Caco-2 (cell line): ENCODE measurements at regions not wholly inside any gene's neighbourhood (a gene's known extent, or its start where the extent isn't known, plus 50 kb on each side); places are given as distances from the start of the nearest gene placed in this dataset.

Experiments used
- BruUV-seq: library from RNA; stranded (reverse); fragments of 400-500 nt; replicated peaks from 2 replicates; lab custom pipeline; 2021; lab: Mats Ljungman, UMichigan
- CTCF ChIA-PET: fragments of 300-600 bp; sonication (Branson Sonifier 250); formaldehyde crosslinking; loops from one replicate; lab custom pipeline; 2022; ENCODE audit warnings: antibody characterized with exemption; lab: Charles Lee
- POLR2A ChIA-PET: fragments of 300-600 bp; sonication (Branson Sonifier 250); formaldehyde crosslinking; loops from one replicate; lab custom pipeline; 2022; ENCODE audit warnings: antibody characterized with exemption; lab: Charles Lee
- DNase-seq, 2 experiments: peaks; one replicate each; pipeline versions ENCODE4 v3.0.0 to v3.0.0-alpha.2; 2020 to 2022
- H3K27me3 ChIP-seq: replicated peaks from 2 replicates; pipeline ENCODE4 v1.6.0; 2011; ENCODE audit warnings: low read length; ENCODE audit not compliant: control insufficient read depth, insufficient read depth
- H3K36me3 ChIP-seq: 2 replicates; pipeline ENCODE4 v1.5.1; 2011; ENCODE audit warnings: low read length; ENCODE audit not compliant: control insufficient read depth, insufficient read depth
- H3K4me1 ChIP-seq: fragments of 250-450 bp; sonication (Bioruptor Pico); 2 replicates; pipeline ENCODE4 v1.5.1; 2020; ENCODE audit warnings: mild to moderate bottlenecking
- H3K4me3 ChIP-seq: 2 replicates; pipeline ENCODE4 v1.5.1; 2011; ENCODE audit warnings: low read depth, mild to moderate bottlenecking, control low read depth, low read length
- H3K9me3 ChIP-seq: fragments of 250-450 bp; sonication (Bioruptor Pico); 2 replicates; pipeline ENCODE4 v1.5.1; 2020; ENCODE audit warnings: mild to moderate bottlenecking, moderate library complexity
- H3K27ac Mint-ChIP-seq: one replicate; pipeline ENCODE4 v1.8.0; 2022; ENCODE audit warnings: mixed read lengths; ENCODE audit not compliant: unreplicated experiment
- H3K27me3 Mint-ChIP-seq: one replicate; pipeline ENCODE4 v1.8.0; 2022; ENCODE audit warnings: mixed read lengths; ENCODE audit not compliant: insufficient read depth, unreplicated experiment
- H3K36me3 Mint-ChIP-seq: one replicate; pipeline ENCODE4 v1.8.0; 2022; ENCODE audit warnings: mild to moderate bottlenecking, mixed read lengths; ENCODE audit not compliant: insufficient read depth, unreplicated experiment
- H3K4me1 Mint-ChIP-seq: one replicate; pipeline ENCODE4 v1.8.0; 2022; ENCODE audit warnings: low read depth, mixed read lengths; ENCODE audit not compliant: unreplicated experiment
- H3K4me3 Mint-ChIP-seq: one replicate; pipeline ENCODE4 v1.8.0; 2022; ENCODE audit warnings: mild to moderate bottlenecking, moderate library complexity, mixed read lengths; ENCODE audit not compliant: unreplicated experiment
- H3K9me3 Mint-ChIP-seq: one replicate; pipeline ENCODE4 v1.8.0; 2022; ENCODE audit warnings: mixed read lengths; ENCODE audit not compliant: unreplicated experiment
- intact Hi-C: fragments of 100-400 bp; cut with micrococcal nuclease; formaldehyde crosslinking; loops from one replicate; pipeline ENCODE4 v1.10.0; 2022; ENCODE audit not compliant: unreplicated experiment
- TF ChIP-seq, protein P1 (sequence below), 2 experiments: fragments of 200-600 bp in 1 of 2; IDR thresholded peaks; 1 replicate in 1 of 2; 2 replicates in 1 of 2; pipeline versions ENCODE4 v1.5.1 to v1.8.0; 2011 to 2022; ENCODE audit warnings: antibody characterized with exemption in 1 of 2, control low read depth in 1 of 2, inconsistent platforms in 1 of 2, low read depth in 1 of 2, low read length in 1 of 2, mild to moderate bottlenecking in 1 of 2, moderate library complexity in 1 of 2; ENCODE audit not compliant: insufficient read depth in 1 of 2, severe bottlenecking in 1 of 2, unreplicated experiment in 1 of 2

DNA sequence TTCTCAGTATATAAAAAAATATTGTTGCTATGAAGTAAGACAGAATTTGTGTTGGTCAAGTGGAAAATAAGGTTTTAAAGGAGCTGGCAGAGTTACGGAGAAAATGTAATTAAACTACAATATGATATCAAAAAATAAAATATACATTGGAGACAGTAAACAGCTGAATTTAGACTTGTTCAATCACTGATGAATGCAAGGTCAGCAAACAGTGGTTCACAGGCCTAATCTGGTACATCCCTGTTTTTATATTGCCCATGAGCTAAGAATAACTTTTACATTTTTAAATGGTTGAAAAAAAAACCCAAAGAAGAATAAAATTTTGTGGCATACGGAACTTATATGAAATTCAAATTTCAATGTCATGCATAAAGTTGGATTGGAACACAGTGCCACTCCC, 131.0 kb upstream of the TRIB2 start:
- CTCF ChIA-PET: interaction anchor here (0.7 kb wide), 1 partner anchor 22 kb away, joined by 4 read pairs; no protein-coding TSS in a partner anchor

DNA sequence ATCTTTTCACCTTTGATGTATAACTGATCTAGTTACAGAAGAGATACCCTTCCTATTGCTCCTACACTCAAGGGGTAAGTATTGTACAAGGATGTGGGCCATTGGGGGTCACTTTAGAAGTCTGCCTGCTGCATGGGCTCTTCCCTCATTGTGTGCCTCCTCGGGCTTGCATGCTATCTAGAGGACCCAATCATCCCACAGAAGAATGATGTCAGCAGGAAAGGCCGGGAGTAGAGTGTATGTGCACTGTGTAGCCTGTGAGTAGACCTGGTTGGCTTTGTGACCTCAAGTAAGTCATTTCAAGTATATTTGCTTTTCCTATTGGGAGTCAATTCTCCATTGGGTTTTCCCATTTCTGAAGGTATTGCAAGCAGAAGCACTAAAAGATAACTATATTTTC, 129.5 kb upstream of the TRIB2 start:
- Histone ChIP-seq H3K4me3 (no peak overlapping the region), H3K4me1 (no peaks in the 10 kb centered on the region), H3K36me3 (no peaks in the 10 kb centered on the region), H3K27me3 (no peaks in the 10 kb centered on the region), H3K9me3 (no peaks in the 10 kb centered on the region)
- no peaks in the 10 kb centered on the region for H3K4me1 Mint-ChIP-seq
- H3K36me3 Mint-ChIP-seq: no peaks in the 10 kb centered on the region
- H3K27ac Mint-ChIP-seq: no peak overlapping the region
- no peak overlapping the region for H3K4me3 Mint-ChIP-seq
- H3K9me3 Mint-ChIP-seq: no peaks in the 10 kb centered on the region
- DNase-seq: no peak
- ChIA-PET POLR2A (no interaction called here), CTCF (no interaction called here)
- intact Hi-C loops: loop anchor here (10.0 kb wide), 1 partner anchor 332 kb away; no protein-coding TSS in a partner anchor
- H3K27me3 Mint-ChIP-seq: peaks cover 6% of the 10 kb centered on the region
- TF ChIP-seq, protein P1, sequence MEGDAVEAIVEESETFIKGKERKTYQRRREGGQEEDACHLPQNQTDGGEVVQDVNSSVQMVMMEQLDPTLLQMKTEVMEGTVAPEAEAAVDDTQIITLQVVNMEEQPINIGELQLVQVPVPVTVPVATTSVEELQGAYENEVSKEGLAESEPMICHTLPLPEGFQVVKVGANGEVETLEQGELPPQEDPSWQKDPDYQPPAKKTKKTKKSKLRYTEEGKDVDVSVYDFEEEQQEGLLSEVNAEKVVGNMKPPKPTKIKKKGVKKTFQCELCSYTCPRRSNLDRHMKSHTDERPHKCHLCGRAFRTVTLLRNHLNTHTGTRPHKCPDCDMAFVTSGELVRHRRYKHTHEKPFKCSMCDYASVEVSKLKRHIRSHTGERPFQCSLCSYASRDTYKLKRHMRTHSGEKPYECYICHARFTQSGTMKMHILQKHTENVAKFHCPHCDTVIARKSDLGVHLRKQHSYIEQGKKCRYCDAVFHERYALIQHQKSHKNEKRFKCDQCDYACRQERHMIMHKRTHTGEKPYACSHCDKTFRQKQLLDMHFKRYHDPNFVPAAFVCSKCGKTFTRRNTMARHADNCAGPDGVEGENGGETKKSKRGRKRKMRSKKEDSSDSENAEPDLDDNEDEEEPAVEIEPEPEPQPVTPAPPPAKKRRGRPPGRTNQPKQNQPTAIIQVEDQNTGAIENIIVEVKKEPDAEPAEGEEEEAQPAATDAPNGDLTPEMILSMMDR (IDR thresholded peaks at IDR 0.05; ENCODE audit: insufficient read depth in 1 of 2, low read depth in 1 of 2, low read length in 1 of 2, severe bottlenecking in 1 of 2, unreplicated experiment in 1 of 2): no peak
- no TSS peak for BruUV-seq

More for the DNA sequence above, 131.0 kb upstream of the TRIB2 start:
- Mint-ChIP-seq H3K4me3 (no peak overlapping the region), H3K27me3 (peaks cover 8% of the 10 kb centered on the region), H3K9me3 (no peaks in the 10 kb centered on the region), H3K36me3 (no peaks in the 10 kb centered on the region), H3K4me1 (no peaks in the 10 kb centered on the region), H3K27ac (no peak overlapping the region)
- intact Hi-C loops: loop anchor here (10.0 kb wide), 1 partner anchor 331 kb away; no protein-coding TSS in a partner anchor
- Histone ChIP-seq H3K27me3 (no peaks in the 10 kb centered on the region), H3K9me3 (no peaks in the 10 kb centered on the region), H3K36me3 (no peaks in the 10 kb centered on the region), H3K4me3 (no peak overlapping the region), H3K4me1 (no peaks in the 10 kb centered on the region)
- DNase-seq: no peak
- POLR2A ChIA-PET: no interaction called here
- BruUV-seq: no TSS peak
- TF ChIP-seq, protein P1 (IDR thresholded peaks at IDR 0.05; ENCODE audit: insufficient read depth in 1 of 2, low read depth in 1 of 2, low read length in 1 of 2, severe bottlenecking in 1 of 2, unreplicated experiment in 1 of 2): no peak

GRCh38 chr2:12587729-12588522, 128.8 kb upstream of the TRIB2 start:
- no peaks in the 10 kb centered on the region for H3K9me3 Mint-ChIP-seq
- no peaks in the 10 kb centered on the region for H3K4me1 ChIP-seq
- H3K4me3 Mint-ChIP-seq: no peak overlapping the region
- H3K27ac Mint-ChIP-seq: no peak overlapping the region
- no peaks in the 10 kb centered on the region for H3K36me3 Mint-ChIP-seq
- H3K27me3 ChIP-seq: no peaks in the 10 kb centered on the region
- H3K36me3 ChIP-seq: no peaks in the 10 kb centered on the region
- peaks cover 5% of the 10 kb centered on the region for H3K27me3 Mint-ChIP-seq
- intact Hi-C loops: loop anchor here (10.0 kb wide), 1 partner anchor 333 kb away; no protein-coding TSS in a partner anchor
- BruUV-seq: no TSS peak
- POLR2A ChIA-PET: no interaction called here
- H3K9me3 ChIP-seq: no peaks in the 10 kb centered on the region; the same call in 1 of the 2 replicates
- no peaks in the 10 kb centered on the region for H3K4me1 Mint-ChIP-seq
- no peak for DNase-seq
- TF ChIP-seq, protein P1 (IDR thresholded peaks at IDR 0.05; ENCODE audit: insufficient read depth in 1 of 2, low read depth in 1 of 2, low read length in 1 of 2, severe bottlenecking in 1 of 2, unreplicated experiment in 1 of 2): no peak
- CTCF ChIA-PET: no interaction called here
- no peak overlapping the region for H3K4me3 ChIP-seq
